Keratinocyte (primary cell): ENCODE measurements at regions not wholly inside any gene's neighbourhood (a gene's known extent, or its start where the extent isn't known, plus 50 kb on each side); places are given as distances from the start of the nearest gene placed in this dataset.

Experiments used
- DNase-seq: peaks from one replicate; pipeline ENCODE4 v3.0.0-alpha.2; 2011; ENCODE audit warnings: low read depth, missing footprints, low spot score
- FAIRE-seq: peaks from 2 replicates; lab custom pipeline; 2011; peaks lifted over from hg19 to GRCh38; lab: Jason Lieb, UNC
- H2AFZ ChIP-seq: 2 replicates; pipeline ENCODE4 v1.6.0; 2012; ENCODE audit warnings: low read length, control low read depth, inconsistent platforms; ENCODE audit not compliant: control insufficient read depth
- H3K27ac ChIP-seq: 2 replicates; pipeline ENCODE4 v1.5.1; 2011; ENCODE audit warnings: low read length; ENCODE audit not compliant: control insufficient read depth, insufficient read depth
- H3K27me3 ChIP-seq: 3 replicates; pipeline ENCODE4 v1.6.0; 2011; ENCODE audit warnings: low read length; ENCODE audit not compliant: control insufficient read depth, insufficient read depth; ENCODE audit errors: extremely low read depth
- H3K36me3 ChIP-seq, 2 experiments: 2 replicates in 1 of 2; 3 replicates in 1 of 2; pipeline ENCODE4 v1.5.1; 2011; ENCODE audit warnings: low read length in 2 of 2, mild to moderate bottlenecking in 1 of 2; ENCODE audit not compliant: control insufficient read depth in 2 of 2, insufficient read depth in 2 of 2; ENCODE audit errors: extremely low read depth in 1 of 2
- H3K4me1 ChIP-seq: 3 replicates; pipeline ENCODE4 v1.5.1; 2011; ENCODE audit warnings: low read length; ENCODE audit not compliant: control insufficient read depth, insufficient read depth; ENCODE audit errors: extremely low read depth
- H3K4me2 ChIP-seq: 3 replicates; pipeline ENCODE4 v1.6.0; 2011; ENCODE audit warnings: low read depth, low read length; ENCODE audit not compliant: control insufficient read depth, insufficient read depth; ENCODE audit errors: extremely low read depth
- H3K4me3 ChIP-seq, 3 experiments: fragments of 200-600 bp in 1 of 3; sonication (generic) in 1 of 3; 2 replicates in 2 of 3; 3 replicates in 1 of 3; pipeline ENCODE4 v1.5.1; 2011 to 2016; ENCODE audit warnings: low read length in 3 of 3, mild to moderate bottlenecking in 3 of 3, control low read depth in 2 of 3, inconsistent platforms in 1 of 3, low read depth in 1 of 3, mixed read lengths in 1 of 3, mixed run types in 1 of 3, moderate library complexity in 1 of 3; ENCODE audit not compliant: control insufficient read depth in 2 of 3, insufficient read depth in 2 of 3; ENCODE audit errors: extremely low read depth in 1 of 3
- H3K79me2 ChIP-seq: 2 replicates; pipeline ENCODE4 v1.6.0; 2012; ENCODE audit warnings: low read length; ENCODE audit not compliant: control insufficient read depth, insufficient read depth
- H3K9ac ChIP-seq: 3 replicates; pipeline ENCODE4 v1.6.0; 2011; ENCODE audit warnings: low read length; ENCODE audit not compliant: control insufficient read depth, insufficient read depth; ENCODE audit errors: extremely low read depth
- H3K9me1 ChIP-seq: 3 replicates; pipeline ENCODE4 v1.6.0; 2011; ENCODE audit warnings: low read length; ENCODE audit not compliant: control insufficient read depth, insufficient read depth; ENCODE audit errors: extremely low read depth
- H3K9me3 ChIP-seq: 2 replicates; pipeline ENCODE4 v1.5.1; 2012; ENCODE audit warnings: low read depth, low read length; ENCODE audit not compliant: control insufficient read depth
- H4K20me1 ChIP-seq: 3 replicates; pipeline ENCODE4 v1.6.0; 2011; ENCODE audit warnings: low read length; ENCODE audit not compliant: control insufficient read depth, insufficient read depth; ENCODE audit errors: extremely low read depth
- EZH2 ChIP-seq: IDR thresholded peaks from one replicate; pipeline ENCODE4 v1.6.1; 2012; ENCODE audit warnings: inconsistent platforms, mild to moderate bottlenecking, low read length, moderate library complexity
- dilution Hi-C: fragments of 300-500 bp; cut with MboI; formaldehyde crosslinking; loops from one replicate; pipeline ENCODE4 v1.7.0; 2020; ENCODE audit warnings: low sequenced_read_pairs; ENCODE audit not compliant: extremely low pct_ligation_motif_present
- TF ChIP-seq, protein P1 (sequence below), 3 experiments: IDR thresholded peaks in 1 of 3; conservative IDR thresholded peaks in 1 of 3; optimal IDR thresholded peaks in 1 of 3; 2 replicates in 2 of 3; 3 replicates in 1 of 3; pipeline versions ENCODE3 to v1.5.1; 2011; ENCODE audit warnings: low read length in 3 of 3, mild to moderate bottlenecking in 3 of 3, moderate library complexity in 2 of 3, control low read depth in 1 of 3, inconsistent platforms in 1 of 3; ENCODE audit not compliant: insufficient read depth in 2 of 3; ENCODE audit errors: extremely low read depth in 1 of 3

DNA sequence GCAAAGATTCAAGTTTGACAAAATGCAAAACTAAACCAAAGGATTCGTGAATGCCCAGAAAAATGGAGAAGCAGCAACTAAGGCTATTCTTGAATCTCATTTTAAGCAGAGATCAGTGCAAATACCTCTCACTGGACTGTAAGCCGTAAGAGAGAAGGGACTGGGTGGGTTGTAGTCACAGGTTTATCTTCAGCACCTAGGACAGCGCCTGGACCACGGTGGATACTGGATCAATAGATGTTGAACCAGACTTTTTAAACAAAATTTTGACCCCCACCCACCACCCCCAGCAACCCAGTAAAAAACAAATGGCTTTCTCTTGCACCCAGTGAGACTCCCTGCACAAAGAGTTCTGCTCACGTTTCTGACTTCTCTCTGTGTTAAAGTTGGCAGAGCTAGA lies 347.1 kb downstream of the AJAP1 start:
- H3K36me3 ChIP-seq: no peaks in the 10 kb centered on the region
- H3K79me2 ChIP-seq: no peaks in the 10 kb centered on the region
- no peaks in the 10 kb centered on the region for H3K4me1 ChIP-seq
- FAIRE-seq: no peak
- no peak overlapping the region for H3K27ac ChIP-seq
- no peaks in the 10 kb centered on the region for H4K20me1 ChIP-seq
- no peak overlapping the region for H3K4me2 ChIP-seq
- no peak for TF ChIP-seq EZH2
- TF ChIP-seq, protein P1, sequence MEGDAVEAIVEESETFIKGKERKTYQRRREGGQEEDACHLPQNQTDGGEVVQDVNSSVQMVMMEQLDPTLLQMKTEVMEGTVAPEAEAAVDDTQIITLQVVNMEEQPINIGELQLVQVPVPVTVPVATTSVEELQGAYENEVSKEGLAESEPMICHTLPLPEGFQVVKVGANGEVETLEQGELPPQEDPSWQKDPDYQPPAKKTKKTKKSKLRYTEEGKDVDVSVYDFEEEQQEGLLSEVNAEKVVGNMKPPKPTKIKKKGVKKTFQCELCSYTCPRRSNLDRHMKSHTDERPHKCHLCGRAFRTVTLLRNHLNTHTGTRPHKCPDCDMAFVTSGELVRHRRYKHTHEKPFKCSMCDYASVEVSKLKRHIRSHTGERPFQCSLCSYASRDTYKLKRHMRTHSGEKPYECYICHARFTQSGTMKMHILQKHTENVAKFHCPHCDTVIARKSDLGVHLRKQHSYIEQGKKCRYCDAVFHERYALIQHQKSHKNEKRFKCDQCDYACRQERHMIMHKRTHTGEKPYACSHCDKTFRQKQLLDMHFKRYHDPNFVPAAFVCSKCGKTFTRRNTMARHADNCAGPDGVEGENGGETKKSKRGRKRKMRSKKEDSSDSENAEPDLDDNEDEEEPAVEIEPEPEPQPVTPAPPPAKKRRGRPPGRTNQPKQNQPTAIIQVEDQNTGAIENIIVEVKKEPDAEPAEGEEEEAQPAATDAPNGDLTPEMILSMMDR (optimal IDR thresholded peaks at IDR 0.05 in 1 of 3, IDR thresholded peaks at IDR 0.05 in 1 of 3, conservative IDR thresholded peaks at IDR 0.05 in 1 of 3; ENCODE audit: extremely low read depth in 1 of 3, insufficient read depth in 2 of 3, low read length in 3 of 3): no peak
- H3K4me3 ChIP-seq: no peak overlapping the region
- peaks cover 2% of the 10 kb centered on the region for H3K9me3 ChIP-seq
- no peak overlapping the region for H3K9ac ChIP-seq
- no peaks in the 10 kb centered on the region for H3K27me3 ChIP-seq
- dilution Hi-C loops: no loop called here
- H3K9me1 ChIP-seq: no peaks in the 10 kb centered on the region
- H2AFZ ChIP-seq: no peak overlapping the region
- DNase-seq: no peak

DNA sequence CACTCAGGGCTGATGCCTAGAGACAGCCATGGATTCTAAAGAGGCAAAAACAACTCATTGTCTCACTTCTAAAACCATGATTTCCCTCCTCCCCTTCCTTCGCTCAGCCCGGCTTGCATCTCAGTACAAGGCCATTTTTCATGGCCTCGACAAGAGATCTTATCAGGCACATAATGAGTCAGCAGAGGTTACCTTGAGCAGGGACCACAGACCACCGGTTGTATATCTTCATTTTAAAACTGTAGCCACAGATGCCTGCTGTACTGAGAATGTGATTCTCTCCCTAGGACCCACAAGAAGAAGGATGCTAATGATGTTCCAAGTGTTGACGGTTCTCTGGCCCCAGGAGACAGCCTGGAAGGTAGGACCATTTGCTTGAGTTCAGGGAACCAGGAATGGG lies 331.9 kb downstream of the AJAP1 start:
- no peak for TF ChIP-seq EZH2
- TF ChIP-seq, protein P1 (optimal IDR thresholded peaks at IDR 0.05 in 1 of 3, IDR thresholded peaks at IDR 0.05 in 1 of 3, conservative IDR thresholded peaks at IDR 0.05 in 1 of 3; ENCODE audit: extremely low read depth in 1 of 3, insufficient read depth in 2 of 3, low read length in 3 of 3): no peak
- Histone ChIP-seq H3K4me3 (no peak overlapping the region), H3K9me1 (no peaks in the 10 kb centered on the region), H3K27me3 (no peaks in the 10 kb centered on the region), H3K27ac (no peak overlapping the region), H3K9ac (no peak overlapping the region), H3K9me3 (peaks cover 2% of the 10 kb centered on the region), H3K4me1 (no peaks in the 10 kb centered on the region), H4K20me1 (no peaks in the 10 kb centered on the region), H3K79me2 (no peaks in the 10 kb centered on the region), H3K4me2 (no peak overlapping the region), H3K36me3 (no peaks in the 10 kb centered on the region), H2AFZ (no peak overlapping the region)
- FAIRE-seq (no peak), DNase-seq (no peak)
- dilution Hi-C loops: no loop called here
